NT2/D1 (cell line): ENCODE measurements at regions not wholly inside any gene's neighbourhood (a gene's known extent, or its start where the extent isn't known, plus 50 kb on each side); places are given as distances from the start of the nearest gene placed in this dataset.

Experiments used
- DNase-seq: peaks from one replicate; pipeline ENCODE4 v3.0.0-alpha.2; 2011; ENCODE audit warnings: low read depth, low spot score
- H3K27me3 ChIP-seq: 2 replicates; pipeline ENCODE4 v1.6.0; 2011; ENCODE audit warnings: mild to moderate bottlenecking; ENCODE audit not compliant: insufficient read length, insufficient read depth
- H3K36me3 ChIP-seq: 2 replicates; pipeline ENCODE4 v1.6.1; 2011; ENCODE audit warnings: mild to moderate bottlenecking, low read length, mixed read lengths; ENCODE audit not compliant: insufficient read depth, insufficient read length
- H3K4me1 ChIP-seq: 2 replicates; pipeline ENCODE4 v1.5.1; 2011; ENCODE audit not compliant: insufficient read depth, insufficient read length
- H3K4me3 ChIP-seq: 2 replicates; pipeline ENCODE4 v1.5.1; 2011; ENCODE audit warnings: low read depth; ENCODE audit not compliant: insufficient read length
- H3K9ac ChIP-seq: 2 replicates; pipeline ENCODE4 v1.6.0; 2011; ENCODE audit warnings: low read depth; ENCODE audit not compliant: insufficient read length
- H3K9me3 ChIP-seq: 2 replicates; pipeline ENCODE4 v1.5.1; 2011; ENCODE audit warnings: mild to moderate bottlenecking, low read length; ENCODE audit not compliant: insufficient read depth
- SUZ12 ChIP-seq: IDR thresholded peaks from 2 replicates; pipeline ENCODE4 v1.6.1; 2011; ENCODE audit not compliant: insufficient read length, insufficient read depth; ENCODE audit errors: extremely low read depth
- YY1 ChIP-seq: IDR thresholded peaks from 2 replicates; pipeline ENCODE4 v1.6.1; 2011; ENCODE audit not compliant: insufficient read length, insufficient read depth
- ZNF274 ChIP-seq: IDR thresholded peaks from 2 replicates; pipeline ENCODE4 v1.6.1; 2011; ENCODE audit warnings: mild to moderate bottlenecking, low read depth, low read length

DNA sequence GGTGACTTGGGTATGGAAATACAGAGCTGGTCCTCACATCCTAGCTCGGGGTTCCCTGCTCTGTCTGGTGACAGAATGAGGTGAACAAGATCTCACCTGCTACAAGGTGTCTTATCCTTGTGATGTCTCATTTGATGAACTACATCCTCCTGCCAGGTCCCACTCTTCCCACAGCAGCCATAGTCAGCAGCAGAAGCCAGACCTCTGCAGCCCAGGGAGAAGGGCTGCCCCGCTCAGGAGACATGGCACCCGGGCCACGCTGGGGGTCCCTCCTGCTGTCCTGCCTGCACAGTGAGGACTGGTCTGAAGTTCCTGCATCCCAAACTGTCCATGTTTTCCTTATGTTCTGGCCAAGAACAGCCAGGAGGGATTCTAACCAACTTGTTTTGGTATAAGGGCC is 414.1 kb downstream of the CTTN start:
- no peak for DNase-seq
- TF ChIP-seq SUZ12 (no peak), YY1 (no peak), ZNF274 (no peak)
- Histone ChIP-seq H3K27me3 (no peaks in the 10 kb centered on the region), H3K4me3 (no peak overlapping the region), H3K9ac (no peak overlapping the region), H3K36me3 (no peaks in the 10 kb centered on the region), H3K9me3 (no peaks in the 10 kb centered on the region), H3K4me1 (peaks cover 3% of the 10 kb centered on the region)

- TF ChIP-seq SUZ12 (no peak), ZNF274 (no peak), YY1 (no peak)
- no peaks in the 10 kb centered on the region for H3K9me3 ChIP-seq
- no peaks in the 10 kb centered on the region for H3K36me3 ChIP-seq
- H3K27me3 ChIP-seq = no peaks in the 10 kb centered on the region
- no peak for DNase-seq
- peaks cover 3% of the 10 kb centered on the region for H3K4me1 ChIP-seq
- H3K4me3 ChIP-seq = no peak overlapping the region
- H3K9ac ChIP-seq = no peak overlapping the region
Observed at GRCh38 chr11:70813651-70814050, 415.3 kb downstream of the CTTN start.

DNA sequence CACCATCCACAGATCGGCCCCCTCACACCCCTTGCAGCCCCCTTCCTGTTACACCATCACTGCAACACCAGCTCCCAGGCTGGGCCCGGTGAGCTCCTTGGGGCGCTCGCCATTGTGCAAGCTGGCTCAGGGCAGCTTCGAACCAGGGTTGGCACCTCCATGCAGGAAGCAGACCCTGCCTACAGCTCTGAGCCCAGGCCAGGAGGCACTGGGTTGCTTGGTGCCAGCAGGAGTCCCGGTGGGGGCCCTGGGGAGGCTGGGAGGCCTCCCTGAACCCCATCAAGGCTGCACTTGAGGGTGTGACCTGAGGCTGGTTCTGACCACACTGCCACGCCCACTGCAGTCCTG is 417.1 kb downstream of the CTTN start:
- Histone ChIP-seq H3K4me3 (no peak overlapping the region), H3K27me3 (no peaks in the 10 kb centered on the region), H3K36me3 (no peaks in the 10 kb centered on the region), H3K9me3 (no peaks in the 10 kb centered on the region), H3K4me1 (peaks cover 3% of the 10 kb centered on the region), H3K9ac (no peak overlapping the region)
- TF ChIP-seq YY1 = no peak
- no peak for DNase-seq

GRCh38 chr11:70816156-70816678 is 417.9 kb downstream of the CTTN start:
- H3K36me3 ChIP-seq = no peaks in the 10 kb centered on the region
- no peaks in the 10 kb centered on the region for H3K9me3 ChIP-seq
- no peak overlapping the region for H3K9ac ChIP-seq
- peaks cover 3% of the 10 kb centered on the region for H3K4me1 ChIP-seq
- TF ChIP-seq ZNF274 (no peak), SUZ12 (no peak), YY1 (no peak)
- no peaks in the 10 kb centered on the region for H3K27me3 ChIP-seq
- DNase-seq = no peak
- no peak overlapping the region for H3K4me3 ChIP-seq

DNA sequence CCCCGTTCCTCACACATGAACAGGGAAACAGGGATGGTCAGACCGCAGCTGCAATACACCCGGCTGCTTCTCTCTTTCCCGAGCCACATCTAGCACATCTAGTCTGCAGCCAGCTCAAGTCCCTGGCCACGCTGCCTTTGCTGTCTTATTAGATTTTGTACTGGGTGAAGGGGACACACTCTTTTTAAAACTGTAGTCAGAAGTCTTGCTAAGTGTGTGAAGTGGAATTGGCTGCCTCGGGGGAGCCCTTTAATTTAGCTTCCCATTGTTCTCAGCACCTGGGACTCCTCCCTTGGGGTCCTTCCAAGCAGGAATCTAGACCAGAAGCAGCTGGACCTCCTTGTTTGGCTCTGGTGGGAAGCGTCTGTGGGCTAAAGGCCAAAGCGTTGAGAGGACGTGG is 420.0 kb downstream of the CTTN start:
- H3K9me3 ChIP-seq = no peaks in the 10 kb centered on the region
- no peaks in the 10 kb centered on the region for H3K36me3 ChIP-seq
- no peaks in the 10 kb centered on the region for H3K27me3 ChIP-seq
- no peak overlapping the region for H3K4me3 ChIP-seq
- no peak for TF ChIP-seq SUZ12
- no peak for TF ChIP-seq ZNF274
- no peak for TF ChIP-seq YY1
- peaks cover 3% of the 10 kb centered on the region for H3K4me1 ChIP-seq
- DNase-seq = no peak
- no peak overlapping the region for H3K9ac ChIP-seq

DNA sequence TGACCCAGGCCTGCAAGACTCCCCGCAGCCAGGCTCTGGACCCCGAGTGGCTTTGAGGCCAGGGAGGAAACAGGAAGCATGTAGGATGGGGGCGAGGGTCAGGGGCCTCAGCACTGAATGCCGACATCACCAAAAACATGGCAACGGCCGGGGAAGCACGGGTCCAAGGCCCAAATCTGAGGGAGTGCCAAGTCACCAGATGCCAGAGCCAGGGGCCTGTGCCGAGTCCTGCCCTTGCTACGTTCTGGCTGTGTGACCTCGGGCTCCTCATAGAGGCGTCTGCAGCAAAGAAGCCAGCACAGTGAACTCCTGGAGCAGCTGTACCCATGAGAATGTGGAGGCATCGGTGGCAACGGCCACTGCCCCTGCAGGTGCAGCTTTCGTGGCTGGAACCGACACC is 420.7 kb downstream of the CTTN start:
- H3K27me3 ChIP-seq = no peaks in the 10 kb centered on the region
- H3K9me3 ChIP-seq = no peaks in the 10 kb centered on the region
- H3K36me3 ChIP-seq = no peaks in the 10 kb centered on the region
- no peak overlapping the region for H3K9ac ChIP-seq
- TF ChIP-seq SUZ12 (no peak), YY1 (no peak), ZNF274 (no peak)
- no peak for DNase-seq
- no peak overlapping the region for H3K4me3 ChIP-seq
- H3K4me1 ChIP-seq = peaks cover 3% of the 10 kb centered on the region

- no peaks in the 10 kb centered on the region for H3K27me3 ChIP-seq
- DNase-seq = no peak
- no peak overlapping the region for H3K4me3 ChIP-seq
- H3K9ac ChIP-seq = no peak overlapping the region
- TF ChIP-seq YY1 = no peak
- no peak for TF ChIP-seq ZNF274
- no peak for TF ChIP-seq SUZ12
- no peaks in the 10 kb centered on the region for H3K9me3 ChIP-seq
- H3K4me1 ChIP-seq = peaks cover 3% of the 10 kb centered on the region
- no peaks in the 10 kb centered on the region for H3K36me3 ChIP-seq
Observed at GRCh38 chr11:70820311-70820710, 422.0 kb downstream of the CTTN start.

DNA sequence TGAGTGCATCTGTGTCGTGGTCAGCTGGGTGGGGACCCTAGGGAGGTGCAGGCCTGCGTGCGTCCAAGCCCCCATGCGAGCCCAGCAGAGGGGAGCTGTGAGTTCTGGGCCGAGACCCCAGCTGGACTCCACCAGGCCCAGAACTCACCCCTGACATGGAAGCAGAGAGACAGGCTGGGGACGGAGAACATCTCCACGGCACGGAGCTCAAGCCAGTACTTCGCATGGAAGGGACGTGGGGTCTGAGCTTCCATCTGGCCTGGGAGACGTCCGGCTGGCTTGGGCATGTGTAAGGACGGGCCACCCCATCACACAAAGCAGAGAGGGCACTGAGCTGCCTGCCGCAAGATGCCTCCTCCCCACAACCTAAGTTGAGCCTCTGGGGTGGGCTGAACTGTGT is 422.4 kb downstream of the CTTN start:
- Histone ChIP-seq H3K9ac (no peak overlapping the region), H3K4me3 (no peak overlapping the region), H3K9me3 (no peaks in the 10 kb centered on the region), H3K36me3 (no peaks in the 10 kb centered on the region), H3K27me3 (no peaks in the 10 kb centered on the region), H3K4me1 (peaks cover 3% of the 10 kb centered on the region)
- DNase-seq = no peak
- TF ChIP-seq ZNF274 = no peak
- no peak for TF ChIP-seq SUZ12
- no peak for TF ChIP-seq YY1
